ENCODE measurements at regions not wholly inside any gene's neighbourhood (a gene's known extent, or its start where the extent isn't known, plus 50 kb on each side); places are given as distances from the start of the nearest gene placed in this dataset.

- no peak for TF ChIP-seq POLR2A (IDR thresholded peaks at IDR 0.05; ENCODE audit: low read depth, low read length)
- no peak for TF ChIP-seq POLR2AphosphoS5 (IDR thresholded peaks at IDR 0.05; ENCODE audit: low read depth, low read length)
- no peak for TF ChIP-seq SPI1 (IDR thresholded peaks at IDR 0.05; ENCODE audit: low read depth, low read length)
Measured at GRCh38 chr4:127214931-127215330, 417.8 kb upstream of the INTU start.
